NCI-H1048 (cell line): ENCODE measurements at regions not wholly inside any gene's neighbourhood (a gene's known extent, or its start where the extent isn't known, plus 50 kb on each side); places are given as distances from the start of the nearest gene placed in this dataset.

ENCODE experiments used
- DNase-seq: peaks from one replicate; lab custom pipeline; 2025; lab: John Stamatoyannopoulos, UW

DNA sequence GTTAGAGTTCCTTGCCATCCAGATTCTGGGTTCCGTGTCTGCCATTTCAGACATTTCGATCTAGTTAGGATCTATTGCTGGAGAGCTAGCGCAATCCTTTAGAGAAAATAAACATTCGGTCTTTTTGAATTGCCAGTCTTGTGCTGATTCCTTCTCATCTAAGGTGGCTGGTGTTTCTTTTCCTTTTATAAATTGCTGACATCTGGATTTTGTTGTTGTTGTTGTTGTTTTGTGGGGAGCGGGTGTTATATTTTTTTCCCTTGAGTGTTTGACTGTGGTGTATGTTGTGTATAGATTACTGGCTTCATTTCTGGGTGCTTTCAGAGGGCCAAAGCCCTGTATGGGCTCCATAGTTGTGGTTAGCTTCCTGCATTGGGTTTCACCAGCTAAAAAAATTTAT, 128.5 kb upstream of the LRP1B start:
- no peak for DNase-seq

DNA sequence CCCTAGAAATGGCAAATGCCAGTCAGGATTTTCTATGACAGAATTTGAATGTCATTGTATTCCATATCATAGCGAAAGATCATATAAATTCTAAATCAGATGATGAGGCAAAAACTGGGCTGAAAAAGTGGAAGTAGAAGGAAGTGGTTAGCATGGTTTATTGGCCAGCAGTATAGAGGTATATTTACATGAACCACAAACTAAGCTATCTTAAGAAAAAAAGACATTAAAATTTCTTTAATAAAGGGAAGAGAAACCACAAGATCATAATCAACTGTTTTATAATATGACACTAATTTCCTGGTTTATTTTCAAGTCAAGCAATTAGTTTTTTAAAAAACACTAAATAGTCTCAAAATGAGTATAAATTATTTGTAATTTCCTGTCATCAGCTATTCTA, 123.2 kb upstream of the LRP1B start:
- DNase-seq, result no peak

DNA sequence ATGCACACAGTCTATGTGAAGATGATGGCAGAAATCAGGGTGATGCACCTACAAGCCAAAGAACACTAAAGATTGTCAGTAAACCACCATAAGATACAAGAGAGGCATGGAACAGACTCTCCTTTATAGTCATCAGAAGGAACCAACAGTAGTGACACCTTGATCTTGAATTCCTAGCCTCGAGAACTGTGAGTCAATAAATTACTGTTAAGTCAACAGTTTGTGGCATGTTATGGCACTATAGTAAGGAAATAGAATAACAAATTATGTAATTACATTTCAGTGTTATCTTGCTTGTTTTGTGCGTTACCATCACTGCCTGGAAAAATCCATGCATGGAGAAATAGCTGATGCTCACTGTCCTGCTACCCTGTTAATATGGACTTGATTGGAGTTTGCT, 110.2 kb upstream of the LRP1B start:
- DNase-seq, result peak; percentile 4

DNA sequence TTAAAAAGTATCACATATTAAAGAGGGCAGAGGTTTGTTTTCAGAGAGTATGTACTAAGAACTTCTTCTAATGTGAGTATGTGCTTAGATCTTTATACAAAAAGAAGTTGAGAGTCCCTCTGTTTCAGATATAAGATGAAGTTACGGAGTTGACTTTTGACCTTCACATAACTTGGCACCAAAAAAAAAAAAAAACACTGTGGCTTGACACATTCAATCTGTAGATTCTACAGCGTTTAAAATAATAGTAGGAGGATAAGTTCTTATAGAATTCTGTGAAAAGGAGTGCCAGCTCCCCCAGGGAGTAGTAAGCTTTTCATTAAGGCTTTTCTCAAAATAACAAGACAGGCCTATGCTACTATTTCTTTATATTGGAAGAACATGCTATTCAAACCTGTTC, 105.4 kb upstream of the LRP1B start:
- DNase-seq, result no peak

DNA sequence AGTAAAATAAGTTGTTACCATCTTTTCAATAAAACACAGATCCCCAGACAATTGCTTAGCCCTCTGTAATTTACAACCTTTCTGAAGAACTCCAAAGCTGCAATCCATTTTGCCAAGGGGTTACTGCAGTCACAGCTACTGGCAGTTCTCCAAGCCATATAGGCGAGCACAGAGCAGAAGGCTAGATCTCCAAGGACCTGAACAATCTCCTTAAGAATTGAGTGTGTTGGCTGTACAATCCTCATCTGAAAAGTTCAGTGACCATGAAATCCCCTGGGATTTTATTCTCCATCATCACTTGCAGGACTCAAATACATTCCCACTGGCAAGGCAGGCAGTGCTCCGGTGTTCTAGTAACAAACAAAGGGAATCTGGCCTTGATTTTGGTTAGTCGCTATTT, 103.9 kb upstream of the LRP1B start:
- DNase-seq, result no peak

DNA sequence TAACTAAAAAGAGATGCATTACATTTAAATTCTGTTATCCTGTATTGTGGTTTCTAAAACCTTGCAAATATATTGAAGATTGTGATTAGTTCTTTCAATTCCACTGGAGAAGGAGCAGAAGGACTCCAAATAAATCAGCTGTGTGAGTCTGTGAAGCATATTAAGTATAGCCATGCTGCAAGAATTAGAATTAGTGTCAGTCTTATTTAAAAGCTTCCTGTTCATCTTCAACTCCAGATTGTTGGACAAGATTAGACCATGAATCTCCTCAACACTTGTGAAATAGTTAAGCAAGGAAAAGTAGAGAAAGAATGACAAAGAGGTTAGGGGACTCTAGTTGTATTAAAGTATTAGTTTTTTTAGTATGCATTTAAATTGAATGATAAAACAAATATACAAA, 92.5 kb upstream of the LRP1B start:
- DNase-seq, result no peak

DNA sequence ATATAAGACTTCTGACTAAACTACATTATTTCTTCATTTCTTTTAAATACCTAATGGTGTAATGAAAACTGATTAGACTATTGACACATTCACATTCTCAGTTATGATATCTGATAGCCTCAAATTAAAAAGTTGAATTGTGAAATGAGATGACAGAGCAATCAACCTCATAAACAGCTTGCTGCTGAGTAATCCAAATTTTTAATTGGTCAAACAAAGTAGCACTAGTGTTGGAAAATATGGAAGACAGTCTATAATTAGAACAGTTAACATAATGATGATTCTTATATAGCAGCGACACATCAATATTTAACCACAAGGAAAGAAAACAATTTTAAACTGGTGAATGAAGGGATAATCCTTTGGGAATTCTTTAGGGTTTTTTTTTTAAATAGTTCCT, 91.9 kb upstream of the LRP1B start:
- no peak for DNase-seq

DNA sequence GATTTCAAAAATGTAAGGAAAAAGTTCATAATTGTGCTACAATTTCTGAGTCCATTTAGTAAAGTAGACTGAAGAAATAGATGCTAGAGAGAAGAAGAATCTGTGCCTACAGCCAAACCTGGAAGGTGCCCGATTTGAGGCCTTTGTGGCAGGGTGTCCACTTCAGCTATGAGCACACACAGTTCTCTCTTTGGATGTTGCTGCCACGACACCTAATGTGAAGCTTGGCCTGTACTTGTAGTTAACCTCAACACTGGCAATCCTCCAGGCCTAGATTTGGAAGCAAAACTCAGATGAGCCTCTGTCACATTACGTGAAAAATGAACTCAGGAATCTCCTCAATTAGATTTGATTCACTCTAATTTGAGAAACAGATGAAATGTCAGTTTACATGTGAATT, 90.1 kb upstream of the LRP1B start:
- no peak for DNase-seq

DNA sequence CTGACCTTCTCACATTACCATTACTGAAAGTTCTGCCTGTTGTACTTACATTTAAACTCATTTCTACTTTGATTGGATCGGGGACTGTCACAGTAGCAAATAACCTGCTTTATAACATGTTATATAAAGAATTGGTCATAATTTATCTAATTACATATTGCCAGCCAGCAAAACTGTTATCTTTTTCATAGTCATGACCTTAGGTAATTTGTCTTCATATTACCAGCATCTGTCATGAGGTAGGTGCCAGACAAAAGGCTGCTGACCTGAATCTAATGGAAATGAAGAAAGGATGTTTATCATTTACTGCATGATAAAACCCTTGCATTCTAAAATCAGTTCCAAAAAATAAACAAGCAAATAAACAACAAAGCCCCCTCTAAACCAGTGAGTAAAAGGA, 89.4 kb upstream of the LRP1B start:
- no peak for DNase-seq

DNA sequence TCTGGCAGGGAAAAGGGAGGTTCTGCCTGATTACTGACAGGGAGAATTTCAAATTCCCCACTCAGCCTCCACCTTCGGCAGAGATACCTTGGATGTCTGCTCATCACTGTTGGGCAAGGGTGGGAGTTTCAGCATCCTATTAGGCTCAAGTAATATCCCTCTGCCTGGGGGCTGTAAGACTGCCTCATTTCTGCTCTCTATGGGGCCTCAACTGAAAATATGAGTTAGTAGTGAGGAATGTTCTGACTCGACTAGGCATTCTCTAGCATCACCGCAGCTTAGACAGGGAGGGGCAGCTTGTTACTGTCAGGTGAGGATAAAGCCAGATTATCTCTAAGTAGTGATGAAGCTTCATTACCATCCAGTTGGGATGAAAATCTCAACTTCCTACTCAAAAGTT, 87.7 kb upstream of the LRP1B start:
- no peak for DNase-seq

DNA sequence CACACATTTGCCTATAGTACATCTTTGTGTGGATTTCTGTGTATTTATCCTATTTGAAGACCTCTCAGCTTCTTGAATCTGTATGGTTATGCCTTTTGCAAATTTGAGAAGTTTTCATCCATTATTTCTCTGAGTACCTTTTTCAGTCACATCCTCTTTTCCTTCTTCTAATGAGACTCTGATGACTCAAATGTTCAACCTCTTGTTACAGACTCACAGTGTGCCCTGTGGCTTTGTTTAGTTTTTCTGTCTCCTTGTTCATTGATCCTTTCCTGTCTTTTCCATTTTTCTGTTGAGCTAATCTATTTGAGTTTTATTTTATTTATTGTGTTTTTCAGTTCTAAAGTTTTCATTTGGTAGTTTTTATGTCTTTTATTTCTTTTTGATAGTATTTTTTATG, 87.0 kb upstream of the LRP1B start:
- DNase-seq, result no peak

DNA sequence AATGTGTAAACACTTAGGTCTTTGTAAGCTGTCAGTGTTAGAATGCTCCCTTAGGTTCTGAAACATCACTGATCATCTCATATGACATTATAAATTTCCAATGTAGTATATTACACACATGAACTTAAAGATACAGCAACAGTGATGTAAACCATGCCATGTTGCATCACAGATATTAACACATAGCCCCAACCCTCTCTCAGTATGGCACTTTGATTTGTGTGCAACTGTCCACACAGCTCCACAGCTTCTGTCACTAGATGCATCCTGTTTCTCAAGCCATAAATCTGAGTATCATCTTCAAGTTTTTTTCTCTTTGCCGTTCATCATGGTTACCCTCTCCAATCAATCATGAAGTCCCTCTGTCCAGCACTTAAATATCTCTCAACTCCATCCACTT, 69.2 kb upstream of the LRP1B start:
- no peak for DNase-seq

DNA sequence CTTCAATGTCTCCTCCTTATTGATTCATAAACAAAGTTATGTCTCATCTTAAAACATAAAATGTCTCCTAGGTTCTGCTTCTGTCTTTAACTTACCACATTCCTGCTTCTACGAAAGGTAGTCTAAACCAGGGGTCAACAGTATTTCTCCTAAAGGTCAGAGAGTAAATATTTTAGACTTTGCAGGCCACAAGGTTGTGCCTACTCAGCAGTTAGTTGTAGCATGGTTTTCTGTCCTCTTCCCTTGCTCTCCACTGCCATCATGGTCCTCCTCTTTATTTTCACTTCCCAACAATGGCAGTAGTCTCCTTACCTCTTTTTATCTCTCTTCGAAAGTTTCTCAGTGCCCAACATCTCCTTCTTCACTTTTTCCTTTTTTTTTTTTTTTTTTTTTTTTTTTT, 68.3 kb upstream of the LRP1B start:
- DNase-seq, result no peak

DNA sequence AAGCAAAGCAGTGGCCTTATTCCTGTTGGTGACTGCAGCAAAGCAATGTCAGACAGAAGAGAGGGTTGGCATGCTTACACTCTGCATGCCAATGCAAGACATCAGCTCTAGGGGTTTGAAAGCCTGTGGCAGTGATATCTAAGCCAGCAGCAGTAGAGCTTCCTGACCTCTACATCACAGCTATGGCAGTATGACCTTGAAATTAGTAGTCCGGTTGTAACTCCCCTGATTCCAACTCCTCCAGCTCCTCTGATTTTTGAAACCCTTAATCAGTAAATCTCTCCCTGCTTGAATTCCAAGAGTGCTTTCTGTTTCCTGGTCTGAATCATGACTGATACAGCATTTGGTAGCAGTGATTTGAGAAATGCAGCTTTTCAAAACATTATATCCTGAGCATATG, 60.0 kb upstream of the LRP1B start:
- DNase-seq, result no peak

DNA sequence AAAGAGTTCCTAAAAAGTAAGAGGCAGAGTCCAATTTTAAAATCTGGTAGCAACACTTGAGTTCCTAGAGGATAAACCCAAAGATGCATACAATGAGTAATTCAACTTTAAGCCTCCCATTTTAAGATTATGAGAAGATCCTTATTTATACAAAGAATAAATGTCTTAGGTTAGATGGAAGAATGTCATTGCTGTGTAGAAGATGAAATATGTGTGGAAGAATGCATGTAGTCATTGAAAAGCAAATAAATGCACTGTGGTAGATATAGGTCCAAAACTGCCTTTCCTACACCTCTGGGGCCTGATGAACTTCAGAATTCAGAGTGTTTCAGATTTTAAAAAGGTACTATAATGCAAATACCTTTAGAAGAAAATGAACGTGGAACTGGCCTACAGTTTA, 58.7 kb upstream of the LRP1B start:
- no peak for DNase-seq

DNA sequence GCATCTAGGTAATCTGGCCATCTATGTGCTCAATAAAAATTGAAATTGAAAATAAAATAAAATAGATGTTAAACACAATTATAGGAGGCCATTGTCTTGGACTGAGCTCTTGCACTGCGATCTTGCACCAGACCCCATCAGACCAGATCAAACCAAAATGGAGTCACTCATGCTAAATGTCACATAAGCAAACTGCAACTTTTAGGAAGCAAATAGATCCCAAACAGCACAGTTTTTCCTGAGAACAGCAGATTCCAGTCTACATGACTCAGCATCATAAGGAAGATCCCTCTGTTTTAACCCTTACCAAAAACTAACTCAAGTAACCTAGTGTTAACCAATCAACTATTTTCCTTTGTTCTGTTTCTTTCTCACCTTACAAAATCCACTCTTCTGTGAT, 57.7 kb upstream of the LRP1B start:
- DNase-seq, result no peak

DNA sequence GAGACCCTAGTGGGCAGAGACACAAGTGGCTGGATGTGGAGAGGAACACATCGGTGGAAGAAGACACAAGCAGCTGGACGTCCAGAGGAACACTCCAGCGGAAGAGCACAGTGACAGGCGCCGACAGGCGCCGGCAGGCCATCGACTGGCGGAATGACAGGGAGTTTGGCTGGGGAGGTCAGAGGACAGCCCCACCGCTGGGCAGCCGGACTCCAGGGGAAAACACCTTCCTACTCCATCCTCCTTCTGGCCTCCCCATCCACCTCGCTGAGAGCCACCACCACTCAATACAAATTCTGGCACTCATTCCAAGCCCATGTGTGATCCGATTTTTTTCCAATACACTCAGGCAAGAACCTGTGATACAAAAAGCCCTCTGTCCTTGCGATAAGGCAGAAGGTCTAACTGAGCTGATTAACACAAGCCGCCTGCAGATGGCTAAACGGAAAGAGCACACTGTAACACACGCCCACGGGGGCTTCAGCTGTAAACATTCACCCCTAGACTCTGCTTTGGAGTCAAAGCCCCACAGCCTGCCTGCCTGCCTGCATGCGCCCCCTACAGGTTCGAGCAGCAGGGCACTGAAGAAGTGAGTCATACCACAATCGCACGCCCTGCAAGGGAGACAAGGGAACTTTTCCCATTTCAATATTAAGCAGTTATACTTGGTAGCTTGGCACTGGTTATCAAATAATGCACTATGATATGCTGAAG, 50.2 kb upstream of the LRP1B start:
- no peak for DNase-seq
